ENCODE measurements at regions not wholly inside any gene's neighbourhood (a gene's known extent, or its start where the extent isn't known, plus 50 kb on each side); places are given as distances from the start of the nearest gene placed in this dataset.

DNA sequence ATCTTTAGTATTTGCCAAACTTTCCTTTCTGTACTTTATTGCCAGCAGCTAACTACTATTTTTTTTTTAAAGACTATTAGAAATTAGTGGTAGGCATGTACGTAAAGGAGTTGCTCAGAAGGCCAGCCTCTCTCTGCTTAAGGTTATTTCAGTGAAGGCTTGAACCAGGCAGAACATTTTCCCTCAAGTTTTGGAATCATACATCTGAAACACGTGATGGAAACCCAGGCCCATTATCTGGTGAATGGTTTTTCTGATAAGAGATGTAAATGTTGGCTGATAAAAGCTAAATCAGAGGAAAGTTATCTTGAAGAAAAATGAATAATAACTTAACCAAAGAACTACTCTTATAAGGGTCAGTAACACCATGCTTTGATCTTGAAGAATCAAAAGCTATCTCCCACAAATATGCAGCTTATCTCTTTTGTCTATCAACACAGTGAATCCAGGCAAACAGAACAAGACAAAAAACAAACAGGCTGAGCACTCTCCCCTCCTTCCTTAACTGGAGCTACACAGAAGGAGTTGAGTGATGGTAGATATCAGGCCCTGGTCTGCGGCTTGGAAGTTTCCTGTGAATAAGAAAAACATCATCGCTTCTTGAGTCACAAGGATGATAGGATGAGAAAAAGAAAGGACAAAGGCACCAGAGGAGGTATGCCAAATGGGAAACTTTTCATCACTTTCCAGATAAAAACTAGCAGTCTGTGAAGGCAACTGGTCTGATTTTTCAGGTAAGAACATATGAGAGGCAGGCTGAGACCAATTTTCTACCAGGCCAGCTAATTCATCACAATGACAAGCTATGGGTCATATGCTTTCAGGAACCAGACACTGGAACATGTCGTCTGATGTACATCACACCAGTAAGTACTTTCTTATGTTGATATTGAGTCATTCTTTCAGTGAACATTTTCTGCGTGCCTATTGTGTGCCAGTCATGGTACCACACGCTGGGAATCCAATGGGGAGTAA, 88.4 kb upstream of the STK17B start:
- no peak for DNase-seq
- in situ Hi-C loops (cut with MboI; ENCODE audit: low pct_ligation_motif_present in 1 of 4, low pct_unique_long_range_greater_than_20kb in 1 of 4, low sequenced_read_pairs in 3 of 4) = loop anchor here in 1 of 4 donors (25.0 kb wide), 1 partner anchor 97 kb away; the partner anchor contains the start of gene STK17B
- no peak for TF ChIP-seq POLR2AphosphoS5 (IDR thresholded peaks at IDR 0.05)
- TF ChIP-seq POLR2A (IDR thresholded peaks at IDR 0.05) = no peak
- TF ChIP-seq, protein P1, sequence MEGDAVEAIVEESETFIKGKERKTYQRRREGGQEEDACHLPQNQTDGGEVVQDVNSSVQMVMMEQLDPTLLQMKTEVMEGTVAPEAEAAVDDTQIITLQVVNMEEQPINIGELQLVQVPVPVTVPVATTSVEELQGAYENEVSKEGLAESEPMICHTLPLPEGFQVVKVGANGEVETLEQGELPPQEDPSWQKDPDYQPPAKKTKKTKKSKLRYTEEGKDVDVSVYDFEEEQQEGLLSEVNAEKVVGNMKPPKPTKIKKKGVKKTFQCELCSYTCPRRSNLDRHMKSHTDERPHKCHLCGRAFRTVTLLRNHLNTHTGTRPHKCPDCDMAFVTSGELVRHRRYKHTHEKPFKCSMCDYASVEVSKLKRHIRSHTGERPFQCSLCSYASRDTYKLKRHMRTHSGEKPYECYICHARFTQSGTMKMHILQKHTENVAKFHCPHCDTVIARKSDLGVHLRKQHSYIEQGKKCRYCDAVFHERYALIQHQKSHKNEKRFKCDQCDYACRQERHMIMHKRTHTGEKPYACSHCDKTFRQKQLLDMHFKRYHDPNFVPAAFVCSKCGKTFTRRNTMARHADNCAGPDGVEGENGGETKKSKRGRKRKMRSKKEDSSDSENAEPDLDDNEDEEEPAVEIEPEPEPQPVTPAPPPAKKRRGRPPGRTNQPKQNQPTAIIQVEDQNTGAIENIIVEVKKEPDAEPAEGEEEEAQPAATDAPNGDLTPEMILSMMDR (IDR thresholded peaks at IDR 0.05) = no peak
- TF ChIP-seq EP300 (IDR thresholded peaks at IDR 0.05; ENCODE audit: low read depth) = no peak
- WGBS, 2 donors (ENCODE audit: low coverage in 1 of 2) = 65 to 71% methylated on average over 7 of the region's 7 CpGs
- H3K27ac ChIP-seq = peak overlapping the region; percentile 4 to 43 (median 30)
- no peaks in the 10 kb centered on the region for H3K9me3 ChIP-seq
- intact Hi-C loops (cut with DNase I; ENCODE audit: low total_unique reads) = no loop called here
- H3K36me3 ChIP-seq = no peaks in the 10 kb centered on the region
- H3K4me1 ChIP-seq = no peaks in the 10 kb centered on the region
- no peaks in the 10 kb centered on the region for H3K27me3 ChIP-seq
- no peak overlapping the region for H3K4me3 ChIP-seq

DNA sequence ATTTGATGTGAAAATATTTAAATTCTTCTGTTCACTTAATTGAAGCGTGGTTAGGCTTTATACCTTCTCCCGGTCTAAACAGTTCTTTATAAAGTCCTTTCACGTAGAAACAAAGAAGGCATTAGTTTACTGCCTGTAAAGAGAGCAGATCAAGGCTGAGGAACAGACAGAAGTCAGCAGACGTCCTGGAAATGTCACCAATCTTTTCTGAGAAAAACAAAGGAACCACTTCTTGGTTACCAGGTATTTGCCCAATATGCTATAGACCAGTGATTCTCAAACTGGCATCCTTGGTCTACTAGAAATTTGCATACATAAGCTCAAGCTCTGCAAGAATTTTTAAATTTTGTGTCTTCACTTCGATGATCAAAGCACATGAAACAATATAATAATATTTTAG, 89.2 kb upstream of the STK17B start:
- TF ChIP-seq POLR2A (IDR thresholded peaks at IDR 0.05) (no peak), EP300 (IDR thresholded peaks at IDR 0.05; ENCODE audit: low read depth) (no peak), POLR2AphosphoS5 (IDR thresholded peaks at IDR 0.05) (no peak)
- TF ChIP-seq, protein P1 (IDR thresholded peaks at IDR 0.05) = no peak
- in situ Hi-C loops (cut with MboI; ENCODE audit: low pct_ligation_motif_present in 1 of 4, low pct_unique_long_range_greater_than_20kb in 1 of 4, low sequenced_read_pairs in 3 of 4) = loop anchor here in 1 of 4 donors (25.0 kb wide), 1 partner anchor 98 kb away; the partner anchor contains the start of gene STK17B
- Histone ChIP-seq H3K9me3 (no peaks in the 10 kb centered on the region), H3K4me3 (no peak overlapping the region), H3K27ac (peak overlapping the region; percentile 4 to 40 (median 17)), H3K4me1 (no peaks in the 10 kb centered on the region), H3K27me3 (no peaks in the 10 kb centered on the region), H3K36me3 (no peaks in the 10 kb centered on the region)
- 73 to 85% methylated on average over 5 of the region's 5 CpGs for WGBS, 2 donors (ENCODE audit: low coverage in 1 of 2)
- intact Hi-C loops (cut with DNase I; ENCODE audit: low total_unique reads) = no loop called here
- DNase-seq = no peak

DNA sequence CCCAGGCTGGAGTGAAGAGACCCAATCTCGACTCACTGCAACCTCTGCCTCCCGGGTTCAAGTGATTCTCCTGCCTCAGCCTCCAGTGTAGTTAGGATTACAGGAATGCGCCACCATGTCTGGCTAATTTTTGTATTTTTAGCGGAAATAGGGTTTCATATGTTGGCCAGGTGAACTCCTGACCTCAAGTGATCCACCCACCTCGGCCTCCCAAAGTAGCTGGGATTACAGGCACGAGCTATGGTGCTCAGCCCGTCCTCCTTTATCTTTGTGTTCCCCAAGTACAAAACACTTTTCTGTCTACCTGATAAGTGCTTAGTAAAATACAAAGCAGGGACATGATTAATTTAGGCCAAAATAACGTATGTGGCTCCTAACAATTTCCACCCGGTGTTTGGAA, 91.2 kb upstream of the STK17B start:
- peaks cover 0 to 4% (median 0%) of the 10 kb centered on the region in 4 donors for H3K4me1 ChIP-seq
- peak overlapping the region; percentile 50 to 65 (median 58) for H3K27ac ChIP-seq
- no peak for TF ChIP-seq EP300 (IDR thresholded peaks at IDR 0.05; ENCODE audit: low read depth)
- no peak for TF ChIP-seq POLR2A (IDR thresholded peaks at IDR 0.05)
- no peak for TF ChIP-seq POLR2AphosphoS5 (IDR thresholded peaks at IDR 0.05)
- TF ChIP-seq, protein P1 (IDR thresholded peaks at IDR 0.05) = no peak
- no peaks in the 10 kb centered on the region for H3K9me3 ChIP-seq
- in situ Hi-C loops (cut with MboI; ENCODE audit: low pct_ligation_motif_present in 1 of 4, low pct_unique_long_range_greater_than_20kb in 1 of 4, low sequenced_read_pairs in 3 of 4) (loop anchor here in 1 of 4 donors (25.0 kb wide), 1 partner anchor 100 kb away; the partner anchor contains the start of gene STK17B), intact Hi-C loops (cut with DNase I; ENCODE audit: low total_unique reads) (no loop called here)
- DNase-seq = no peak
- no peak overlapping the region for H3K4me3 ChIP-seq
- no peaks in the 10 kb centered on the region for H3K27me3 ChIP-seq
- H3K36me3 ChIP-seq = no peaks in the 10 kb centered on the region
- 73 to 78% methylated on average over 8 to 9 of the region's 9 CpGs for WGBS, 2 donors (ENCODE audit: low coverage in 1 of 2)

DNA sequence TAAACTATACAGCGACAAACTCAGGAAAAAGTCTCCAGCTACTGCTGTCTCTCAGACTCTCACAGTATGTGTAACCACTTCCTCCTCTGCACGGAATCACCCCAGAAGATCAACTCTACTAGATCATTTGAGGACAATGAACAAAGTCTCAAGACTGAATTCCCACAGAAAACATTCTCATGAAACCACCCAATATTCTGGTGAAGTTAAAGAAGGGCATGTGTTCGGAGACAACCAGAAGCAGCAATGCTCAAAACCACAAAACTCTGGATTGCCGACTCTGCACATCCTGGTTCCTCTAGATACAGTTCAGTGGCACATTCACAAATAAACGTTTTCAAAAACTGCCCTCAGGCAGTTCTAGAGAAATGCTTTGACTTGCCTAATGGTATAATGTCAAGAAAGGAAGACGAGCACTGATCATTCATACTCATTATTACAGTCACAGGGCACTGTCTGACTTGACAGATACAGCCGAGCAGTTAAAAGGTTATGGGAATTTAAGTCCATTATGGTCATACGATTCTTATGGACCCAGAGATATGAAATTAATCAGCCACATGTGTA, 91.9 kb upstream of the STK17B start:
- H3K9me3 ChIP-seq = no peaks in the 10 kb centered on the region
- H3K27ac ChIP-seq = peak overlapping the region; percentile 54 to 65 (median 58)
- no peaks in the 10 kb centered on the region for H3K36me3 ChIP-seq
- TF ChIP-seq POLR2AphosphoS5 (IDR thresholded peaks at IDR 0.05) = peak in 2 of 3 donors; percentile 8 to 50
- peak; percentile 23 for TF ChIP-seq POLR2A (IDR thresholded peaks at IDR 0.05)
- no peak for TF ChIP-seq EP300 (IDR thresholded peaks at IDR 0.05; ENCODE audit: low read depth)
- TF ChIP-seq, protein P1 (IDR thresholded peaks at IDR 0.05) = no peak
- in situ Hi-C loops (cut with MboI; ENCODE audit: low pct_ligation_motif_present in 1 of 4, low pct_unique_long_range_greater_than_20kb in 1 of 4, low sequenced_read_pairs in 3 of 4) = loop anchor here in 1 of 4 donors (25.0 kb wide), 1 partner anchor 101 kb away; the partner anchor contains the start of gene STK17B
- H3K4me3 ChIP-seq = no peak overlapping the region
- peaks cover 0 to 10% (median 0%) of the 10 kb centered on the region in 4 donors for H3K4me1 ChIP-seq
- 41 to 50% methylated on average over 8 of the region's 8 CpGs for WGBS, 2 donors (ENCODE audit: low coverage in 1 of 2)
- no peaks in the 10 kb centered on the region for H3K27me3 ChIP-seq
- DNase-seq = peak; percentile 9
- intact Hi-C loops (cut with DNase I; ENCODE audit: low total_unique reads) = no loop called here

Data from transverse colon (tissue), 4 donors.